IPS-18c (cell line): ENCODE measurements at regions not wholly inside any gene's neighbourhood (a gene's known extent, or its start where the extent isn't known, plus 50 kb on each side); places are given as distances from the start of the nearest gene placed in this dataset.

Source experiments
- H3K4me3 ChIP-seq: 2 replicates; pipeline ENCODE4 v1.7.0; 2013; ENCODE audit warnings: low read depth, mild to moderate bottlenecking, low read length, moderate library complexity; ENCODE audit not compliant: insufficient read depth
- H3K9me3 ChIP-seq: one replicate; pipeline ENCODE4 v1.6.1; 2013; ENCODE audit warnings: mild to moderate bottlenecking, low read length, moderate library complexity; ENCODE audit not compliant: control insufficient read depth, insufficient read depth

- no peaks in the 10 kb centered on the region for H3K9me3 ChIP-seq
- H3K4me3 ChIP-seq: no peak overlapping the region
Observed at GRCh38 chr2:7450188-7450832, 533.1 kb downstream of the RNF144A start.

- H3K4me3 ChIP-seq: no peak overlapping the region
- no peaks in the 10 kb centered on the region for H3K9me3 ChIP-seq
Observed at GRCh38 chr2:7450833-7451190, 533.6 kb downstream of the RNF144A start.

GRCh38 chr2:7452110-7452876 lies 535.1 kb downstream of the RNF144A start:
- H3K4me3 ChIP-seq: no peak overlapping the region
- no peaks in the 10 kb centered on the region for H3K9me3 ChIP-seq

GRCh38 chr2:7454592-7454991 lies 537.4 kb downstream of the RNF144A start:
- H3K9me3 ChIP-seq: no peaks in the 10 kb centered on the region
- H3K4me3 ChIP-seq: no peak overlapping the region

GRCh38 chr2:7456762-7457161 lies 539.5 kb downstream of the RNF144A start:
- H3K9me3 ChIP-seq: no peaks in the 10 kb centered on the region
- H3K4me3 ChIP-seq: no peak overlapping the region

- H3K4me3 ChIP-seq: no peak overlapping the region
Observed at GRCh38 chr2:7458066-7458465, 540.9 kb downstream of the RNF144A start.

GRCh38 chr2:7467782-7468447 lies 550.7 kb downstream of the RNF144A start:
- Histone ChIP-seq H3K4me3 (no peak overlapping the region), H3K9me3 (no peaks in the 10 kb centered on the region)

More at GRCh38 chr2:7458066-7458465, 540.9 kb downstream of the RNF144A start:
- no peaks in the 10 kb centered on the region for H3K9me3 ChIP-seq

GRCh38 chr2:7468448-7468828 lies 551.2 kb downstream of the RNF144A start:
- H3K9me3 ChIP-seq: no peaks in the 10 kb centered on the region
- no peak overlapping the region for H3K4me3 ChIP-seq

GRCh38 chr2:7468955-7469354 lies 551.7 kb downstream of the RNF144A start:
- no peak overlapping the region for H3K4me3 ChIP-seq
- no peaks in the 10 kb centered on the region for H3K9me3 ChIP-seq

- H3K4me3 ChIP-seq: no peak overlapping the region
- H3K9me3 ChIP-seq: no peaks in the 10 kb centered on the region
Observed at GRCh38 chr2:7471185-7471584, 554.0 kb downstream of the RNF144A start.

GRCh38 chr2:7472465-7472864 lies 555.3 kb downstream of the RNF144A start:
- Histone ChIP-seq H3K4me3 (no peak overlapping the region), H3K9me3 (no peaks in the 10 kb centered on the region)

GRCh38 chr2:7473135-7473771 lies 556.0 kb downstream of the RNF144A start:
- H3K9me3 ChIP-seq: no peaks in the 10 kb centered on the region
- no peak overlapping the region for H3K4me3 ChIP-seq

- Histone ChIP-seq H3K9me3 (no peaks in the 10 kb centered on the region), H3K4me3 (no peak overlapping the region)
Observed at GRCh38 chr2:7476371-7476770, 559.2 kb downstream of the RNF144A start.

GRCh38 chr2:7479603-7480002 lies 562.4 kb downstream of the RNF144A start:
- Histone ChIP-seq H3K9me3 (no peaks in the 10 kb centered on the region), H3K4me3 (no peak overlapping the region)

- no peaks in the 10 kb centered on the region for H3K9me3 ChIP-seq
- H3K4me3 ChIP-seq: no peak overlapping the region
Observed at GRCh38 chr2:7480431-7480830, 563.2 kb downstream of the RNF144A start.

GRCh38 chr2:7490672-7491071 lies 573.5 kb downstream of the RNF144A start:
- Histone ChIP-seq H3K9me3 (no peaks in the 10 kb centered on the region), H3K4me3 (no peak overlapping the region)

GRCh38 chr2:7492719-7493118 lies 575.5 kb downstream of the RNF144A start:
- H3K9me3 ChIP-seq: no peaks in the 10 kb centered on the region
- H3K4me3 ChIP-seq: no peak overlapping the region

- H3K4me3 ChIP-seq: no peak overlapping the region
- no peaks in the 10 kb centered on the region for H3K9me3 ChIP-seq
Observed at GRCh38 chr2:7497178-7497577, 580.0 kb downstream of the RNF144A start.
